ENCODE measurements at regions not wholly inside any gene's neighbourhood (a gene's known extent, or its start where the extent isn't known, plus 50 kb on each side); places are given as distances from the start of the nearest gene placed in this dataset.

GRCh38 chr3:28859897-28860296 lies 421.0 kb upstream of the RBMS3 start:
- TF ChIP-seq, protein P1, sequence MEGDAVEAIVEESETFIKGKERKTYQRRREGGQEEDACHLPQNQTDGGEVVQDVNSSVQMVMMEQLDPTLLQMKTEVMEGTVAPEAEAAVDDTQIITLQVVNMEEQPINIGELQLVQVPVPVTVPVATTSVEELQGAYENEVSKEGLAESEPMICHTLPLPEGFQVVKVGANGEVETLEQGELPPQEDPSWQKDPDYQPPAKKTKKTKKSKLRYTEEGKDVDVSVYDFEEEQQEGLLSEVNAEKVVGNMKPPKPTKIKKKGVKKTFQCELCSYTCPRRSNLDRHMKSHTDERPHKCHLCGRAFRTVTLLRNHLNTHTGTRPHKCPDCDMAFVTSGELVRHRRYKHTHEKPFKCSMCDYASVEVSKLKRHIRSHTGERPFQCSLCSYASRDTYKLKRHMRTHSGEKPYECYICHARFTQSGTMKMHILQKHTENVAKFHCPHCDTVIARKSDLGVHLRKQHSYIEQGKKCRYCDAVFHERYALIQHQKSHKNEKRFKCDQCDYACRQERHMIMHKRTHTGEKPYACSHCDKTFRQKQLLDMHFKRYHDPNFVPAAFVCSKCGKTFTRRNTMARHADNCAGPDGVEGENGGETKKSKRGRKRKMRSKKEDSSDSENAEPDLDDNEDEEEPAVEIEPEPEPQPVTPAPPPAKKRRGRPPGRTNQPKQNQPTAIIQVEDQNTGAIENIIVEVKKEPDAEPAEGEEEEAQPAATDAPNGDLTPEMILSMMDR (IDR thresholded peaks at IDR 0.05; ENCODE audit: low read depth, low read length) = no peak
- no peak for TF ChIP-seq POLR2A (IDR thresholded peaks at IDR 0.05; ENCODE audit: extremely low read depth, insufficient read length)
- TF ChIP-seq MAX (IDR thresholded peaks at IDR 0.05; ENCODE audit: low read depth, low read length) = no peak
- no peak for TF ChIP-seq MYC (IDR thresholded peaks at IDR 0.05; ENCODE audit: low read depth, low read length)
